SK-N-SH (cell line): ENCODE measurements at regions not wholly inside any gene's neighbourhood (a gene's known extent, or its start where the extent isn't known, plus 50 kb on each side); places are given as distances from the start of the nearest gene placed in this dataset.

ENCODE experiments used
- CTCF ChIA-PET: fragments of 300-600, 350-600 bp; formaldehyde crosslinking; extraction: SDS; loops from one replicate; lab custom pipeline; 2021; lab: Yijun Ruan, JAX
- POLR2A ChIA-PET: fragments of 350-600 bp; sonication (Branson Sonifier 250); formaldehyde crosslinking; extraction: SDS; loops from one replicate; lab custom pipeline; 2020; ENCODE audit warnings: antibody characterized with exemption, inconsistent platforms; lab: Yijun Ruan, JAX
- DNase-seq: peaks from one replicate; pipeline ENCODE4 v3.0.0; 2012
- H2AFZ ChIP-seq: fragments of 200-600 bp; sonication (generic); 2 replicates; pipeline ENCODE4 v1.8.1; 2016; ENCODE audit warnings: antibody characterized with exemption, mild to moderate bottlenecking, low read depth
- H3F3A ChIP-seq: fragments of 200-600 bp; sonication (generic); replicated peaks from 2 replicates; pipeline ENCODE3; 2016; ENCODE audit warnings: antibody characterized with exemption, mild to moderate bottlenecking; ENCODE audit not compliant: insufficient read depth
- H3K27ac ChIP-seq, 2 experiments: fragments of 200-500 bp in 1 of 2; fragments of 200-600 bp in 1 of 2; sonication (Bioruptor generic) in 1 of 2; sonication (generic), shearing (Covaris generic) in 1 of 2; 2 replicates each; pipeline versions ENCODE4 v1.5.1 to v1.6.1; 2014 to 2016; ENCODE audit warnings: low read depth in 2 of 2, inconsistent platforms in 1 of 2, low read length in 1 of 2, mild to moderate bottlenecking in 1 of 2, mixed read lengths in 1 of 2
- H3K27me3 ChIP-seq: fragments of 200-600 bp; sonication (generic), shearing (Covaris generic); 2 replicates; pipeline ENCODE4 v1.6.1; 2016; ENCODE audit warnings: mixed run types; ENCODE audit not compliant: insufficient read depth
- H3K36me3 ChIP-seq, 2 experiments: fragments of 200-500 bp in 1 of 2; fragments of 200-600 bp in 1 of 2; sonication (Bioruptor generic) in 1 of 2; sonication (generic) in 1 of 2; replicated peaks in 1 of 2; 2 replicates each; pipeline versions ENCODE3 to v1.5.1; 2014 to 2016; ENCODE audit warnings: low read length in 1 of 2, mild to moderate bottlenecking in 1 of 2; ENCODE audit not compliant: insufficient read depth in 2 of 2, control insufficient read depth in 1 of 2
- H3K4me1 ChIP-seq, 2 experiments: fragments of 200-500 bp in 1 of 2; fragments of 200-600 bp in 1 of 2; sonication (Bioruptor generic) in 1 of 2; sonication (generic), shearing (Covaris generic) in 1 of 2; 2 replicates each; pipeline versions ENCODE4 v1.5.1 to v1.6.1; 2014 to 2016; ENCODE audit warnings: low read depth in 1 of 2, low read length in 1 of 2, mixed run types in 1 of 2; ENCODE audit not compliant: insufficient read depth in 2 of 2, control insufficient read depth in 1 of 2
- H3K4me2 ChIP-seq: fragments of 200-600 bp; sonication (generic), shearing (Covaris generic); 2 replicates; pipeline ENCODE4 v1.6.1; 2017; ENCODE audit warnings: mixed run types
- H3K4me3 ChIP-seq, 2 experiments: fragments of 200-500 bp in 1 of 2; fragments of 200-600 bp in 1 of 2; sonication (Bioruptor generic) in 1 of 2; sonication (generic), shearing (Covaris generic) in 1 of 2; 2 replicates each; pipeline versions ENCODE4 v1.5.1 to v1.8.1; 2014 to 2016; ENCODE audit warnings: low read depth in 2 of 2, inconsistent platforms in 1 of 2, low read length in 1 of 2, mild to moderate bottlenecking in 1 of 2, mixed read lengths in 1 of 2, moderate library complexity in 1 of 2
- H3K79me2 ChIP-seq: fragments of 200-600 bp; sonication (generic); 2 replicates; pipeline ENCODE4 v1.8.1; 2017; ENCODE audit warnings: mild to moderate bottlenecking; ENCODE audit not compliant: insufficient read depth
- H3K9ac ChIP-seq: fragments of 200-600 bp; sonication (generic); 2 replicates; pipeline ENCODE4 v1.6.1; 2017; ENCODE audit warnings: mixed run types
- H3K9me2 ChIP-seq: fragments of 200-600 bp; sonication (generic); 2 replicates; pipeline ENCODE4 v1.6.1; 2017; ENCODE audit warnings: mixed run types
- H3K9me3 ChIP-seq: fragments of 200-600 bp; sonication (generic); 2 replicates; pipeline ENCODE4 v1.6.1; 2017; ENCODE audit warnings: mixed run types, mild to moderate bottlenecking, moderate library complexity
- H4K20me1 ChIP-seq: fragments of 200-600 bp; sonication (generic); 2 replicates; pipeline ENCODE4 v1.6.1; 2017; ENCODE audit warnings: mild to moderate bottlenecking, mixed run types; ENCODE audit not compliant: insufficient read depth
- ELF1 ChIP-seq: IDR thresholded peaks from 2 replicates; pipeline ENCODE4 v1.4.0; 2012
- EZH2phosphoT487 ChIP-seq: fragments of 200-600 bp; sonication (generic); IDR thresholded peaks from 2 replicates; pipeline ENCODE4 v1.6.1; 2017; ENCODE audit warnings: low read depth, mixed run types, mild to moderate bottlenecking, antibody characterized with exemption, moderate library complexity, borderline replicate concordance
- FOXM1 ChIP-seq: IDR thresholded peaks from 2 replicates; pipeline ENCODE4 v1.4.0; 2012; ENCODE audit warnings: low read depth, mild to moderate bottlenecking
- GATA2 ChIP-seq: sonication (generic); formaldehyde crosslinking; IDR thresholded peaks from 2 replicates; pipeline ENCODE4 v1.5.0; 2020; ENCODE audit warnings: mild to moderate bottlenecking, missing genetic modification reagents
- IRF3 ChIP-seq: fragments of 150-350 bp; IDR thresholded peaks from 2 replicates; pipeline ENCODE4 v1.6.1; 2016; ENCODE audit warnings: mild to moderate bottlenecking, low read depth, low read length
- JUND ChIP-seq: IDR thresholded peaks from 2 replicates; pipeline ENCODE4 v1.4.0; 2012
- MXI1 ChIP-seq: IDR thresholded peaks from 2 replicates; pipeline ENCODE4 v1.6.1; 2012; ENCODE audit warnings: mild to moderate bottlenecking, low read depth, low read length, improper control_type of control experiment
- PBX3 ChIP-seq: IDR thresholded peaks from 2 replicates; pipeline ENCODE4; 2012
- RAD21 ChIP-seq: IDR thresholded peaks from 2 replicates; pipeline ENCODE4 v1.6.1; 2012; ENCODE audit warnings: mild to moderate bottlenecking, low read length
- SIN3A ChIP-seq: IDR thresholded peaks from 2 replicates; pipeline ENCODE4 v1.6.1; 2012; ENCODE audit warnings: low read depth, mild to moderate bottlenecking, low read length, moderate library complexity, borderline replicate concordance
- USF2 ChIP-seq: fragments of 150-350 bp; IDR thresholded peaks from 2 replicates; pipeline ENCODE4 v1.6.1; 2017; ENCODE audit warnings: antibody characterized with exemption, low read length, low read depth, borderline replicate concordance
- WGBS: methylation state at CpG from one replicate; pipeline ENCODE4 v1.1.6; 2017; ENCODE audit warnings: low lambda C conversion rate; 5-methylcytosine and 5-hydroxymethylcytosine counted together

DNA sequence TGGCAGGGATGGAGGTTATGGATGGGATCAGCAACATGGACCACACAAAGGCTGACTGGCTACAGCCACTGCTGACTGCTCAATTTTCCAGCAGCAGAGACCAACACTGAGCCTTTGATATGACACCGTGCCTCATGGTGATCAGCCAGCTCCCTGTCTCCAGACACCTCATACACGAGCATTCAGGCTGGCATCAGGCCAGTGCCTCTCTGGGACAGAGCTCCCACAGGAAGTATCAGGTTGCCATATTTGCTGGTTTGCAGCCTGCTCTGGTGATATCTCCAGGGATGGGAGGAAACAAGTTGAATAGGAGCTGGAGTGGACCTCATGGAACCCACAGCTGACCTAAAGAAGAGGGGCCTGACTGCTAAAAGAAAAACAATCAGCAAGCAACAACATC lies 471.2 kb upstream of the ATXN7L3B start:
- H3K27ac ChIP-seq = no peak overlapping the region
- no peaks in the 10 kb centered on the region for H3K27me3 ChIP-seq
- no peaks in the 10 kb centered on the region for H3K79me2 ChIP-seq
- no peak overlapping the region for H3K4me3 ChIP-seq
- no peaks in the 10 kb centered on the region for H3K36me3 ChIP-seq
- DNase-seq = no peak
- 0% methylated on average over 1 of the region's 2 CpGs for WGBS
- H3K9ac ChIP-seq = no peak overlapping the region
- no peak overlapping the region for H2AFZ ChIP-seq
- ChIA-PET POLR2A (no interaction called here), CTCF (no interaction called here)
- no peaks in the 10 kb centered on the region for H3K4me1 ChIP-seq
- H3K9me2 ChIP-seq = no peaks in the 10 kb centered on the region
- H4K20me1 ChIP-seq = no peaks in the 10 kb centered on the region
- no peaks in the 10 kb centered on the region for H3F3A ChIP-seq
- H3K4me2 ChIP-seq = no peak overlapping the region
- no peaks in the 10 kb centered on the region for H3K9me3 ChIP-seq
- TF ChIP-seq ELF1 = no peak
- TF ChIP-seq MXI1 = no peak
- no peak for TF ChIP-seq JUND
- TF ChIP-seq SIN3A = no peak
- TF ChIP-seq FOXM1 = no peak

DNA sequence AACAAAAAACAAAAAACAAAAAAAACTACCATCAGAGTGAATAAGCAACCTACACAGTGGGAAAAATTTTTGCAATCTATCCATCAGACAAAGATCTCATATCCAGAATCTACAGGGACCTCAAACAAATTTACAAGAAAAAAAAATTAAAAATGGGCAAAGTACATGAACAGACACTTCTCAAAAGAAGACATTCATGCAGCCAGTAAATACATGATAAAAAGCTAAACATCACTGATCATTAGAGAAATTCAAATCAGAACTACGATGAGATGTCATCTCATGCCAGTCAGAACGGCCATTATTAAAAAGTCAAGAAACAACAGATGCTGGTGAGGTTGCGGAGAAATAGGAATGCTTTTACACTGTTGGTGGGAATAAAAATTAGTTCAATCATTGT lies 466.5 kb upstream of the ATXN7L3B start:
- Histone ChIP-seq H3K27me3 (no peaks in the 10 kb centered on the region), H3K9me3 (no peaks in the 10 kb centered on the region), H3K27ac (no peak overlapping the region), H3F3A (no peaks in the 10 kb centered on the region), H3K36me3 (no peaks in the 10 kb centered on the region), H2AFZ (no peak overlapping the region), H3K9ac (no peak overlapping the region), H4K20me1 (no peaks in the 10 kb centered on the region), H3K9me2 (no peaks in the 10 kb centered on the region), H3K4me1 (no peaks in the 10 kb centered on the region), H3K79me2 (no peaks in the 10 kb centered on the region), H3K4me2 (no peak overlapping the region), H3K4me3 (no peak overlapping the region)
- no peak for DNase-seq
- WGBS = 17% methylated on average over 3 of the region's 3 CpGs
- CTCF ChIA-PET = no interaction called here
- POLR2A ChIA-PET = no interaction called here
- no peak for TF ChIP-seq GATA2 (CRISPR knock-in tag)

DNA sequence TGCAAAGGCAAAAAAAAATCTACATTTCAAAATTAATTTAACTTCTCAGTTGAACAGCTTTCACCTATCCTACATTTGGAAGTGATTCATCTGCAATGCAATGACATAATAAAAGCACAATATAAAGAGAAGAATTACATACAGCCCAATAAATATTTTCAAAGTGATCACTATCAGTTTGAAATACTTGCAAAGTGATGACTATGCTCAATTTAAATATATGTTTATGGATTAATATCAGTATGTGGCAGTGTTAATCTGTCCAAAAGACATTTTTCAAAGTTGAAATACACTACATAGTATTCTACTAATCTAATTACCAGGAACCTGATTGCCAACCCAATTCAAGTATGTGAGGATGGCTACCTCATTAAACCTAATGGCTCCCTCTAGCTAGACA lies 460.7 kb upstream of the ATXN7L3B start:
- no peak overlapping the region for H3K9ac ChIP-seq
- POLR2A ChIA-PET = no interaction called here
- no peak overlapping the region for H2AFZ ChIP-seq
- DNase-seq = no peak
- no peaks in the 10 kb centered on the region for H3K36me3 ChIP-seq
- CTCF ChIA-PET = no interaction called here
- no peaks in the 10 kb centered on the region for H3K9me2 ChIP-seq
- no peaks in the 10 kb centered on the region for H3F3A ChIP-seq
- H3K4me1 ChIP-seq = no peaks in the 10 kb centered on the region
- no peak overlapping the region for H3K4me3 ChIP-seq
- no peaks in the 10 kb centered on the region for H3K9me3 ChIP-seq
- no peaks in the 10 kb centered on the region for H3K79me2 ChIP-seq
- H3K27me3 ChIP-seq = no peaks in the 10 kb centered on the region
- H3K27ac ChIP-seq = no peak overlapping the region
- H4K20me1 ChIP-seq = no peaks in the 10 kb centered on the region
- TF ChIP-seq RAD21 (no peak), EZH2phosphoT487 (no peak), PBX3 (no peak), IRF3 (no peak), USF2 (no peak)
- H3K4me2 ChIP-seq = no peak overlapping the region
